ENCODE measurements at regions not wholly inside any gene's neighbourhood (a gene's known extent, or its start where the extent isn't known, plus 50 kb on each side); places are given as distances from the start of the nearest gene placed in this dataset.

DNA sequence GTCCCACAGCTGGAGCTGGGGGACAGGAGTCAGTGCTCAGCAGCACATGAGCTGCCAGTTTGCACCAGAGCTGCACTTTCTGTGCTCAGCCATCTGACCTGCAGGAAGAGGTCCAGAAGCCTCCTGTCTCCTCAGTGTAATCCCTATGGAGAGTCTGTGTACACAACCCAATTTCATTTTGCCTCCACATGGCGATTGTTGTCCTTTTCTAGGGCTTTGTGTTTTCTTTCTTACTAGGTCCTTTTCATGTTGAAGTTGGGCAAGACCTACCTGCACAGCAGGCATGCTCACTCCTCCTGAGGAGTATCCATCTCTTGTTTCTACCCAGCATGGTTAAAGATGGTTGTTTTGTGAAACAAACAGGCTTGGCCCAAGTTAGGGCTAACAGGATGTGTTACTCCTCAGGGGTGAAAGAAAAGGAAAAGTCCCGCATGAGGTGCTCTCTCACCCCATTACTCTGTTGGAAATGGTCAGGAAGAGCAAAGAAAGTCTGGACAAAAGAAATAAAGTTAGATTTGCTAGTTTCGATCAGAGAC lies 273.0 kb downstream of the TMEM167A start:
- Histone ChIP-seq H3K4me2 (ENCODE audit: insufficient read depth, low read length) (no peak overlapping the region), H3K79me2 (ENCODE audit: control insufficient read depth, insufficient read depth, low read length) (no peaks in the 10 kb centered on the region), H3K9ac (ENCODE audit: insufficient read depth in 1 of 2, low read depth in 2 of 2, low read length in 2 of 2) (no peak overlapping the region), H3K9me3 (replicated peaks; ENCODE audit: control insufficient read depth, insufficient read depth, low read depth, low read length) (no peaks in the 10 kb centered on the region), H3K27me3 (ENCODE audit: control insufficient read depth in 2 of 2, insufficient read depth in 2 of 2, low read length in 2 of 2) (0 out of 5 replicates have a peak, but pooled peaks cover 0 to 4% of the 10 kb centered on the region in 2 experiments), H3K36me3 (ENCODE audit: control insufficient read depth, insufficient read depth, low read length) (no peaks in the 10 kb centered on the region), H3K27ac (ENCODE audit: extremely low read depth, low read depth, low read length) (no peak overlapping the region), H3K9me1 (ENCODE audit: control insufficient read depth, insufficient read depth, low read length) (no peaks in the 10 kb centered on the region), H3K4me3 (no peak overlapping the region), H3K4me1 (replicated peaks in 1 of 2; ENCODE audit: control insufficient read depth in 2 of 2, insufficient read depth in 2 of 2, low read length in 2 of 2) (no peaks in the 10 kb centered on the region), H4K20me1 (replicated peaks; ENCODE audit: control insufficient read depth, insufficient read depth, low read length) (no peaks in the 10 kb centered on the region), H2AFZ (ENCODE audit: low read depth, low read length) (no peak overlapping the region)
- no peak for TF ChIP-seq PML (IDR thresholded peaks at IDR 0.05; ENCODE audit: low read length)
- TF ChIP-seq ZBTB7A (IDR thresholded peaks at IDR 0.05; ENCODE audit: borderline replicate concordance, control insufficient read depth, low read depth, low read length): no peak
- TF ChIP-seq, protein P1, sequence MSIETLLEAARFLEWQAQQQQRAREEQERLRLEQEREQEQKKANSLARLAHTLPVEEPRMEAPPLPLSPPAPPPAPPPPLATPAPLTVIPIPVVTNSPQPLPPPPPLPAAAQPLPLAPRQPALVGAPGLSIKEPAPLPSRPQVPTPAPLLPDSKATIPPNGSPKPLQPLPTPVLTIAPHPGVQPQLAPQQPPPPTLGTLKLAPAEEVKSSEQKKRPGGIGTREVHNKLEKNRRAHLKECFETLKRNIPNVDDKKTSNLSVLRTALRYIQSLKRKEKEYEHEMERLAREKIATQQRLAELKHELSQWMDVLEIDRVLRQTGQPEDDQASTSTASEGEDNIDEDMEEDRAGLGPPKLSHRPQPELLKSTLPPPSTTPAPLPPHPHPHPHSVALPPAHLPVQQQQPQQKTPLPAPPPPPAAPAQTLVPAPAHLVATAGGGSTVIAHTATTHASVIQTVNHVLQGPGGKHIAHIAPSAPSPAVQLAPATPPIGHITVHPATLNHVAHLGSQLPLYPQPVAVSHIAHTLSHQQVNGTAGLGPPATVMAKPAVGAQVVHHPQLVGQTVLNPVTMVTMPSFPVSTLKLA (conservative IDR thresholded peaks at IDR 0.05): no peak
- no peak for TF ChIP-seq TEAD2 (tag; IDR thresholded peaks at IDR 0.05)
- no peak for TF ChIP-seq CHCHD3 (CRISPR knock-in tag; IDR thresholded peaks at IDR 0.05)
- TF ChIP-seq, protein P2, sequence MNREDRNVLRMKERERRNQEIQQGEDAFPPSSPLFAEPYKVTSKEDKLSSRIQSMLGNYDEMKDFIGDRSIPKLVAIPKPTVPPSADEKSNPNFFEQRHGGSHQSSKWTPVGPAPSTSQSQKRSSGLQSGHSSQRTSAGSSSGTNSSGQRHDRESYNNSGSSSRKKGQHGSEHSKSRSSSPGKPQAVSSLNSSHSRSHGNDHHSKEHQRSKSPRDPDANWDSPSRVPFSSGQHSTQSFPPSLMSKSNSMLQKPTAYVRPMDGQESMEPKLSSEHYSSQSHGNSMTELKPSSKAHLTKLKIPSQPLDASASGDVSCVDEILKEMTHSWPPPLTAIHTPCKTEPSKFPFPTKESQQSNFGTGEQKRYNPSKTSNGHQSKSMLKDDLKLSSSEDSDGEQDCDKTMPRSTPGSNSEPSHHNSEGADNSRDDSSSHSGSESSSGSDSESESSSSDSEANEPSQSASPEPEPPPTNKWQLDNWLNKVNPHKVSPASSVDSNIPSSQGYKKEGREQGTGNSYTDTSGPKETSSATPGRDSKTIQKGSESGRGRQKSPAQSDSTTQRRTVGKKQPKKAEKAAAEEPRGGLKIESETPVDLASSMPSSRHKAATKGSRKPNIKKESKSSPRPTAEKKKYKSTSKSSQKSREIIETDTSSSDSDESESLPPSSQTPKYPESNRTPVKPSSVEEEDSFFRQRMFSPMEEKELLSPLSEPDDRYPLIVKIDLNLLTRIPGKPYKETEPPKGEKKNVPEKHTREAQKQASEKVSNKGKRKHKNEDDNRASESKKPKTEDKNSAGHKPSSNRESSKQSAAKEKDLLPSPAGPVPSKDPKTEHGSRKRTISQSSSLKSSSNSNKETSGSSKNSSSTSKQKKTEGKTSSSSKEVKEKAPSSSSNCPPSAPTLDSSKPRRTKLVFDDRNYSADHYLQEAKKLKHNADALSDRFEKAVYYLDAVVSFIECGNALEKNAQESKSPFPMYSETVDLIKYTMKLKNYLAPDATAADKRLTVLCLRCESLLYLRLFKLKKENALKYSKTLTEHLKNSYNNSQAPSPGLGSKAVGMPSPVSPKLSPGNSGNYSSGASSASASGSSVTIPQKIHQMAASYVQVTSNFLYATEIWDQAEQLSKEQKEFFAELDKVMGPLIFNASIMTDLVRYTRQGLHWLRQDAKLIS (CRISPR knock-in tag; IDR thresholded peaks at IDR 0.05): no peak
- TF ChIP-seq KAT7 (CRISPR knock-in tag; IDR thresholded peaks at IDR 0.05; ENCODE audit: borderline replicate concordance): no peak
- DNase-seq (ENCODE audit: extremely low read depth in 1 of 4, low spot score in 3 of 4) (no peak), ATAC-seq (no peak), FAIRE-seq (no peak)
- intact Hi-C loops (cut with micrococcal nuclease): no loop called here
- POLR2A ChIA-PET: no interaction called here
- 4% methylated on average over 3 of the region's 3 CpGs for WGBS (ENCODE audit: insufficient coverage, low coverage, missing lambda C conversion rate)
- no TSS peak for BruUV-seq (replicated peaks)
- in situ Hi-C loops (cut with MboI): no loop called here
- CTCF ChIA-PET (ENCODE audit: low intra/inter-chr PET ratio): no interaction called here
